ENCODE measurements at regions not wholly inside any gene's neighbourhood (a gene's known extent, or its start where the extent isn't known, plus 50 kb on each side); places are given as distances from the start of the nearest gene placed in this dataset.

- no peak for TF ChIP-seq CTCF (optimal IDR thresholded peaks at IDR 0.05 in 1 of 3, IDR thresholded peaks at IDR 0.05 in 1 of 3, conservative IDR thresholded peaks at IDR 0.05 in 1 of 3; ENCODE audit: extremely low read depth in 1 of 3, insufficient read depth in 2 of 3, low read length in 3 of 3)
- TF ChIP-seq EZH2 (IDR thresholded peaks at IDR 0.05; ENCODE audit: low read length) = no peak
Measured at GRCh38 chrX:25207803-25208475, 192.2 kb upstream of the ARX start.
